Stomach (tissue), 4 donors: ENCODE measurements at regions not wholly inside any gene's neighbourhood (a gene's known extent, or its start where the extent isn't known, plus 50 kb on each side); places are given as distances from the start of the nearest gene placed in this dataset.

Source experiments
- EP300 ChIP-seq: sonication (generic); formaldehyde crosslinking; IDR thresholded peaks from one replicate; pipeline ENCODE4 v1.6.1; 2017; ENCODE audit warnings: antibody characterized with exemption
- POLR2A ChIP-seq, 4 donors: fragments of 450-650 bp; IDR thresholded peaks; one replicate each; pipeline ENCODE4 v1.6.1; 2016; ENCODE audit warnings: antibody characterized with exemption in 4 of 4, control low read depth in 2 of 4, mild to moderate bottlenecking in 1 of 4, moderate library complexity in 1 of 4
- POLR2AphosphoS5 ChIP-seq, 3 donors: sonication (generic); formaldehyde crosslinking; IDR thresholded peaks; one replicate each; pipeline ENCODE4 v1.6.1; 2016; ENCODE audit warnings: antibody characterized with exemption in 3 of 3
- TF ChIP-seq, protein P1 (sequence below), 7 experiments: fragments of 450-650 bp in 4 of 7; fragments of 200-600 bp in 3 of 7; sonication (generic) in 3 of 7; IDR thresholded peaks; one replicate each; pipeline ENCODE4 v1.5.1; 2016 to 2019; ENCODE audit warnings: antibody characterized with exemption in 7 of 7, control low read depth in 2 of 7, mild to moderate bottlenecking in 1 of 7

DNA sequence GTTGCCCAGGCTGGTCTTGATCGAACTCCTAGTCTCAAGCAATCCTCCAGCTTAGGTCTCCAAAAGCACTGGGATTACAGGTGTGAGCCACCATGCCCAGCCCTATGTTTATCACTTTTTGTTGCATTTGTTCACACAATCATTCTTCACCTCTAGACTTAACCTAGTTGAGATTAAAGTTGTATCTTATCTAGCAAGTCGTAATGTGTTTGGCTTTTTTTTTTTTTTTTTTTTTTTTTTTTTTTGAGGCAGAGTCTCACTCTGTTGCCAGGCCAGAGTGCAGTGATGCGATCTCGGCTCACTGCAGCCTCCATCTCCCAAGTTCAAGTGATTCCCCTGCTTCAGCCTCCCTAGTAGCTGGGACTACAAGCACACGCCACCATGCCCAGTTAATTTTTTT lies 90.2 kb upstream of the C9orf72 start:
- TF ChIP-seq POLR2A (IDR thresholded peaks at IDR 0.05) (no peak), EP300 (no peak), POLR2AphosphoS5 (IDR thresholded peaks at IDR 0.05) (no peak)
- TF ChIP-seq, protein P1, sequence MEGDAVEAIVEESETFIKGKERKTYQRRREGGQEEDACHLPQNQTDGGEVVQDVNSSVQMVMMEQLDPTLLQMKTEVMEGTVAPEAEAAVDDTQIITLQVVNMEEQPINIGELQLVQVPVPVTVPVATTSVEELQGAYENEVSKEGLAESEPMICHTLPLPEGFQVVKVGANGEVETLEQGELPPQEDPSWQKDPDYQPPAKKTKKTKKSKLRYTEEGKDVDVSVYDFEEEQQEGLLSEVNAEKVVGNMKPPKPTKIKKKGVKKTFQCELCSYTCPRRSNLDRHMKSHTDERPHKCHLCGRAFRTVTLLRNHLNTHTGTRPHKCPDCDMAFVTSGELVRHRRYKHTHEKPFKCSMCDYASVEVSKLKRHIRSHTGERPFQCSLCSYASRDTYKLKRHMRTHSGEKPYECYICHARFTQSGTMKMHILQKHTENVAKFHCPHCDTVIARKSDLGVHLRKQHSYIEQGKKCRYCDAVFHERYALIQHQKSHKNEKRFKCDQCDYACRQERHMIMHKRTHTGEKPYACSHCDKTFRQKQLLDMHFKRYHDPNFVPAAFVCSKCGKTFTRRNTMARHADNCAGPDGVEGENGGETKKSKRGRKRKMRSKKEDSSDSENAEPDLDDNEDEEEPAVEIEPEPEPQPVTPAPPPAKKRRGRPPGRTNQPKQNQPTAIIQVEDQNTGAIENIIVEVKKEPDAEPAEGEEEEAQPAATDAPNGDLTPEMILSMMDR (IDR thresholded peaks at IDR 0.05): no peak
